GM18507 (cell line): ENCODE measurements at regions not wholly inside any gene's neighbourhood (a gene's known extent, or its start where the extent isn't known, plus 50 kb on each side); places are given as distances from the start of the nearest gene placed in this dataset.

ENCODE experiments used
- DNase-seq: peaks from one replicate; pipeline ENCODE4 v3.0.0; 2011; ENCODE audit warnings: low read depth; ENCODE audit not compliant: insufficient read length; ENCODE audit errors: extremely low spot score
- FAIRE-seq: peaks from 2 replicates; lab custom pipeline; 2011; peaks lifted over from hg19 to GRCh38; lab: Jason Lieb, UNC

- FAIRE-seq (no peak), DNase-seq (no peak)
These were observed 352.8 kb upstream of the PODXL start for GRCh38 chr7:131909151-131909768.

GRCh38 chr7:131908714-131909113 lies 352.3 kb upstream of the PODXL start:
- FAIRE-seq, result no peak

GRCh38 chr7:131905471-131905973 lies 349.1 kb upstream of the PODXL start:
- DNase-seq (no peak), FAIRE-seq (no peak)

More at GRCh38 chr7:131908714-131909113, 352.3 kb upstream of the PODXL start:
- no peak for DNase-seq

GRCh38 chr7:131904760-131905327 lies 348.4 kb upstream of the PODXL start:
- FAIRE-seq, result no peak

GRCh38 chr7:131903315-131903714 lies 346.9 kb upstream of the PODXL start:
- FAIRE-seq (no peak), DNase-seq (no peak)

More at GRCh38 chr7:131904760-131905327, 348.4 kb upstream of the PODXL start:
- no peak for DNase-seq

GRCh38 chr7:131900785-131901287 lies 344.4 kb upstream of the PODXL start:
- DNase-seq (no peak), FAIRE-seq (no peak)

GRCh38 chr7:131899271-131900030 lies 343.0 kb upstream of the PODXL start:
- no peak for DNase-seq
- no peak for FAIRE-seq

GRCh38 chr7:131898418-131898817 lies 342.0 kb upstream of the PODXL start:
- no peak for FAIRE-seq
- DNase-seq, result no peak

GRCh38 chr7:131897790-131898165 lies 341.4 kb upstream of the PODXL start:
- no peak for FAIRE-seq

GRCh38 chr7:131897016-131897789 lies 340.8 kb upstream of the PODXL start:
- DNase-seq (no peak), FAIRE-seq (no peak)

More at GRCh38 chr7:131897790-131898165, 341.4 kb upstream of the PODXL start:
- no peak for DNase-seq

- DNase-seq (no peak), FAIRE-seq (no peak)
These were observed 339.9 kb upstream of the PODXL start for GRCh38 chr7:131896165-131896863.

GRCh38 chr7:131895541-131896164 lies 339.2 kb upstream of the PODXL start:
- no peak for FAIRE-seq

GRCh38 chr7:131893631-131894340 lies 337.4 kb upstream of the PODXL start:
- DNase-seq (no peak), FAIRE-seq (no peak)

More at GRCh38 chr7:131895541-131896164, 339.2 kb upstream of the PODXL start:
- no peak for DNase-seq

GRCh38 chr7:131890176-131890575 lies 333.7 kb upstream of the PODXL start:
- no peak for FAIRE-seq
- no peak for DNase-seq

- FAIRE-seq (no peak), DNase-seq (no peak)
These were observed 333.2 kb upstream of the PODXL start for GRCh38 chr7:131889572-131890150.

GRCh38 chr7:131883769-131884168 lies 327.3 kb upstream of the PODXL start:
- no peak for DNase-seq
- FAIRE-seq, result no peak

GRCh38 chr7:131883196-131883595 lies 326.8 kb upstream of the PODXL start:
- no peak for DNase-seq
- FAIRE-seq, result no peak

GRCh38 chr7:131882321-131882720 lies 325.9 kb upstream of the PODXL start:
- FAIRE-seq (no peak), DNase-seq (no peak)
